ENCODE measurements at regions not wholly inside any gene's neighbourhood (a gene's known extent, or its start where the extent isn't known, plus 50 kb on each side); places are given as distances from the start of the nearest gene placed in this dataset.
"Not testable (repeated sequence)": the region's sequence is repeated elsewhere in the genome, so short reads cannot be mapped to it uniquely, and the experiment has no call there.

DNA sequence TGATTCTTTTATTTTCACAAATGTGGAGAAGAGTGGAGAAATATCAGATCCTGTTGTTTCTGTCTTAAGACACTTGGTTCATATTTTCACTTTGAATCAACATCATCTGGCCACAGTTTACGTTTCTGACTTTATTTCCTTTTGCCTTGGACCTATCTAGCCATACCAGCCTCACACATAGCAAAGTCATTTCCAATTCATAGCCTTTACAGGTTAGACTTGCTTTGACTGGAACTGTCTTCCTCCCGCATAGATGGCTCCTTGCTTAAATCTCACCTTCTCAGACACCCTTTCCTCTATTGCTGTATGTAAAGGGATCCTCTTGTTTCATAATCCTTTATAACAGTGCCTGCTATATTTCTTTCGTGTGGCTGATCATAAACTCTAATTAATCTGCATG, 297.8 kb downstream of the SH3GL2 start:
- Histone ChIP-seq H3K9me2 (replicated peaks; ENCODE audit: insufficient read depth, low read length) (no peaks in the 10 kb centered on the region), H2AFZ (ENCODE audit: low read length) (no peak overlapping the region), H3K36me3 (ENCODE audit: insufficient read depth, low read length) (no peaks in the 10 kb centered on the region), H3K27me3 (ENCODE audit: low read length) (no peaks in the 10 kb centered on the region), H3K9ac (ENCODE audit: low read length) (no peak overlapping the region), H3K79me2 (ENCODE audit: low read length) (no peaks in the 10 kb centered on the region), H3K9me3 (ENCODE audit: low read length) (no peaks in the 10 kb centered on the region), H3K4me2 (ENCODE audit: low read depth, low read length, poor library complexity, severe bottlenecking) (no peak overlapping the region), H3K27ac (ENCODE audit: low read length) (no peak overlapping the region), H4K20me1 (ENCODE audit: insufficient read depth, low read depth, low read length) (no peaks in the 10 kb centered on the region), H3K4me1 (ENCODE audit: low read length) (no peaks in the 10 kb centered on the region), H3K4me3 (ENCODE audit: low read length) (no peak overlapping the region)
- DNase-seq, result no peak

DNA sequence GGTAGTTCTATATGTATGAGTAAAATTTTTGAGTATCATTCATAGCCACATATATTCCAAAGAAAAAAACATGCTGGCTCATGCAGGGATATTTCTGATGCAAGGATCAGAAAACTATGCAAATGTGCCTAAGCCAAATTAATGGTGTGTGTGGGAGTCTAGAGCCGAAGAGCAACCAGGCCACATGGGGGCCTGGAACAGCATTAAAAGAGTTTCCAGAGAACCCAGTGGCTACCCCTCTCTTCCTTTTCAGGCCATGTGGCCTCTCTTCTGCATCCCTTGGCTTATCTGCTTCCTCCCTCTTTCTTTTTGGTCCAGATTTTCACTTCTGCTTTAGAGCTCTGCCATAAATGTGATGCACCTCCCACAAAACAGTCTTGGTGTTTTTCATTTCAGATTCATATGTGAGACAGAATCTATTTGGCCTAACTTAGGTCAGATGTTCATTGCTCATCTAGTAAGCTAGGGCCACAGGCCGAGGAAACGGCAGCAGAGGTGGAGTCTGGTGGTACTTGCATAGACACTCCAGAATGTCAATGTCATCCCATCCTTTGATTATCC, 300.0 kb downstream of the SH3GL2 start:
- H3K9me3 ChIP-seq (ENCODE audit: low read length), result no peaks in the 10 kb centered on the region
- no peak for DNase-seq
- no peak overlapping the region for H3K27ac ChIP-seq (ENCODE audit: low read length)

DNA sequence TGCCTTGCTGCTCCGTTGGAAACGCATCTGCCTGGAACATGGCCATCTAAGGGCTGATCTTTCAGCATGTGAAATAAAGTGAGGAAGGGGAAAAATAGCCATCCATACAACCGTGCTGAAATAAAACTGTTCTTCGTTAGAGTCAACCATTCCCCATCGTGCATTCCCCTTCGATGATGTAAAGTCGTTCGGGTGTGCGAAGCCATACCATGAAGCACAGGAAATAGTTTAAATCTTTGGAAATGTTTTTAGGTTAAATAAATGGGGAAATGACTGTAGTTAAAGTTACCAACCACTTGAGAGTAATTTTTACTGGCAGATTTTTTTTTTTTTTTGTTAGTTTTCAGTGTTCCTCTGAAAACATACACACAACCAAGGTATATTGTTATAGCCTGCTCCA, 302.5 kb downstream of the SH3GL2 start:
- H3K4me3 ChIP-seq (ENCODE audit: low read length), result no peak overlapping the region
- H3K27me3 ChIP-seq (ENCODE audit: low read length), result no peaks in the 10 kb centered on the region
- no peaks in the 10 kb centered on the region for H4K20me1 ChIP-seq (ENCODE audit: insufficient read depth, low read depth, low read length)
- H2AFZ ChIP-seq (ENCODE audit: low read length), result no peak overlapping the region
- no peak for DNase-seq
- no peaks in the 10 kb centered on the region for H3K9me3 ChIP-seq (ENCODE audit: low read length)
- no peaks in the 10 kb centered on the region for H3K36me3 ChIP-seq (ENCODE audit: insufficient read depth, low read length)
- no peaks in the 10 kb centered on the region for H3K9me2 ChIP-seq (replicated peaks; ENCODE audit: insufficient read depth, low read length)
- no peaks in the 10 kb centered on the region for H3K79me2 ChIP-seq (ENCODE audit: low read length)
- no peak overlapping the region for H3K4me2 ChIP-seq (ENCODE audit: low read depth, low read length, poor library complexity, severe bottlenecking)
- no peaks in the 10 kb centered on the region for H3K4me1 ChIP-seq (ENCODE audit: low read length)
- H3K9ac ChIP-seq (ENCODE audit: low read length), result no peak overlapping the region
- H3K27ac ChIP-seq (ENCODE audit: low read length), result no peak overlapping the region

More for the DNA sequence above, 300.0 kb downstream of the SH3GL2 start:
- Histone ChIP-seq H3K4me2 (ENCODE audit: low read depth, low read length, poor library complexity, severe bottlenecking) (no peak overlapping the region), H2AFZ (ENCODE audit: low read length) (no peak overlapping the region), H3K4me3 (ENCODE audit: low read length) (no peak overlapping the region), H4K20me1 (ENCODE audit: insufficient read depth, low read depth, low read length) (no peaks in the 10 kb centered on the region), H3K27me3 (ENCODE audit: low read length) (no peaks in the 10 kb centered on the region), H3K9me2 (replicated peaks; ENCODE audit: insufficient read depth, low read length) (no peaks in the 10 kb centered on the region), H3K9ac (ENCODE audit: low read length) (no peak overlapping the region), H3K79me2 (ENCODE audit: low read length) (no peaks in the 10 kb centered on the region), H3K36me3 (ENCODE audit: insufficient read depth, low read length) (no peaks in the 10 kb centered on the region), H3K4me1 (ENCODE audit: low read length) (no peaks in the 10 kb centered on the region)

DNA sequence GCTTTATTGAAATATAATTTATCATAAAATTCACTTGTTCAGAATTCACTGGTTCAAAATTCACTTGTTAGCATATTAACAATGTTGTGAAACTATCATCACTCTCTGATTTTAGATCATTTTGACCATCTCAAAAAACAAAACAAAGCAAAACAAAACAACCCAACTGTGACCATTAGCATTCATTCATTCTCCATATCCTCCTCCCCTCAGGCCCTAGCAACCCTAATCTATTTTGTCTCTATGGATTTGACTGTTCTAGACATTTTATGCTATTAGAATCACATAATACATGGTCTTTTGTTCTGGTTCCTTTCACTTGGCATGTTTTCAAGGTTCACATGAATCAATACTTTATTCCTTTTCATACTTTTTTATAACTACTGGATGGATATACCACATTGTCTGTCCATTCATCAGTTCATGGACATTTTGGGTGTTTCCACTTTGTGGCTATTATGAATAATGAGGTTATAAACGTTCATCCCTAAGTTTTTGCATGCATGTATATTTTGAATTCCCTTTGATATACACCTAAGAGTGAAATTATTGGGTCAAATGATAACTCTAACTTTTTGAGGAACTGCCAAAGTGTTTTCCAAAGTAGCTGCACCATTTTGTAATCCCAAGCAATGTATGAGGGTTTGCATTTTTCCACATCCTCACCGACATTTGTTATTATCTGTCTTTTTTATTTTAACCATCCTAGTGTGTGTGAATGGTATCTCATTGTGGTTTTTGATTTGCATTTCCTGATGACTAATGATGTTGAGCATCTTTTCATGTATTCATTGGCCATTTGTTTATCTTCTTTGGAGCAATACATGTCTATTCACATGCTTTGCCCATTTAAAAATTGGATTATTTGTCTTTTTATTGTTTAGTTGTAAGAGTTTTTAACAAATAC, 304.1 kb downstream of the SH3GL2 start:
- Histone ChIP-seq H3K9me3 (ENCODE audit: low read length) (no peaks in the 10 kb centered on the region), H4K20me1 (ENCODE audit: insufficient read depth, low read depth, low read length) (no peaks in the 10 kb centered on the region), H3K79me2 (ENCODE audit: low read length) (no peaks in the 10 kb centered on the region), H3K9me2 (replicated peaks; ENCODE audit: insufficient read depth, low read length) (no peaks in the 10 kb centered on the region), H3K4me2 (ENCODE audit: low read depth, low read length, poor library complexity, severe bottlenecking) (no peak overlapping the region), H3K9ac (ENCODE audit: low read length) (no peak overlapping the region), H3K27me3 (ENCODE audit: low read length) (no peaks in the 10 kb centered on the region), H3K4me3 (ENCODE audit: low read length) (no peak overlapping the region), H3K36me3 (ENCODE audit: insufficient read depth, low read length) (no peaks in the 10 kb centered on the region), H2AFZ (ENCODE audit: low read length) (no peak overlapping the region), H3K4me1 (ENCODE audit: low read length) (no peaks in the 10 kb centered on the region), H3K27ac (ENCODE audit: low read length) (no peak overlapping the region)
- DNase-seq, result no peak

DNA sequence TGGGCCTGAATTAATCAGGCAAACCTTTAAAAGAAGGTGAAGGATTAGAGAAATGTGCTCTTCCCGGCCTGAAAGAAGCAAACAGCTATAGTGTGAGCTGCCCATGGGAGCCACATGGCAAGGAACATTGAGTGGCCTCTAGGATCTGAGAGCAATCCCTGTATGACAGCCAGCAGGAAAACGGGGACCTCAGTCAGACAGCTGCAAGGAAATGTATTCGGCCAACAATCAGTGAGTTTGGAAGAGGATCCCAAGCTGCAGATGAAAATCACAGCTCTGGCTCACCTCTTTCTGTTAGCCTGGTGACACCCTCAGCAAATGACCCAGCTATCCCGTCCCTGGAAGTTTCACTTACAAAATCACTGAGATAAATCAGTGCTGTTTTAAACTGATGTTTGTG, 309.2 kb downstream of the SH3GL2 start:
- Histone ChIP-seq H3K4me2 (ENCODE audit: low read depth, low read length, poor library complexity, severe bottlenecking) (no peak overlapping the region), H3K27me3 (ENCODE audit: low read length) (no peaks in the 10 kb centered on the region), H3K9me3 (ENCODE audit: low read length) (no peaks in the 10 kb centered on the region), H3K9ac (ENCODE audit: low read length) (no peak overlapping the region), H3K4me3 (ENCODE audit: low read length) (no peak overlapping the region), H4K20me1 (ENCODE audit: insufficient read depth, low read depth, low read length) (no peaks in the 10 kb centered on the region), H3K9me2 (replicated peaks; ENCODE audit: insufficient read depth, low read length) (no peaks in the 10 kb centered on the region), H2AFZ (ENCODE audit: low read length) (no peak overlapping the region), H3K36me3 (ENCODE audit: insufficient read depth, low read length) (no peaks in the 10 kb centered on the region), H3K79me2 (ENCODE audit: low read length) (no peaks in the 10 kb centered on the region), H3K27ac (ENCODE audit: low read length) (no peak overlapping the region), H3K4me1 (ENCODE audit: low read length) (no peaks in the 10 kb centered on the region)
- no peak for DNase-seq

DNA sequence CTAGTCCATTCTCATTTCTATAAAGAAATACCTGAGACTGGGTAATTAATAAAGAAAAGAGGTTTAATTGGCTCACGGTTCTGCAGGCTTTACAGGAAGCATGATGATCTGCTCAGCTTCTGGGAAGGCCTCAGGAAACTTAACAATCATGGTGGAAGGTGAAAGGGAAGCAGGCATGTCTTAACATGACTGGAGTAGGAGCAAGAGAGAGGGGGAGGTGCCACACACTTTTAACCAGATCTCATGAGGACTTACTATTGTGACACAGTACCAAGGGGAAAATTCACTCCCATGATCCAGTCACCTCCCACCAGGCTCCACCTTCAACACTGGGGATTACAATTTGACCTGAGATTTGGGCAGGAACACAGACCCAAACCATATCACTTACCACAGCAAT, 310.1 kb downstream of the SH3GL2 start:
- not testable (repeated sequence) for H3K27me3 ChIP-seq (ENCODE audit: low read length); H3K4me3 ChIP-seq (ENCODE audit: low read length); H2AFZ ChIP-seq (ENCODE audit: low read length); H3K9me3 ChIP-seq (ENCODE audit: low read length); H3K27ac ChIP-seq (ENCODE audit: low read length); H3K79me2 ChIP-seq (ENCODE audit: low read length); H4K20me1 ChIP-seq (ENCODE audit: insufficient read depth, low read depth, low read length); DNase-seq; H3K4me1 ChIP-seq (ENCODE audit: low read length); H3K9me2 ChIP-seq (replicated peaks; ENCODE audit: insufficient read depth, low read length); H3K4me2 ChIP-seq (ENCODE audit: low read depth, low read length, poor library complexity, severe bottlenecking); H3K9ac ChIP-seq (ENCODE audit: low read length); H3K36me3 ChIP-seq (ENCODE audit: insufficient read depth, low read length)

DNA sequence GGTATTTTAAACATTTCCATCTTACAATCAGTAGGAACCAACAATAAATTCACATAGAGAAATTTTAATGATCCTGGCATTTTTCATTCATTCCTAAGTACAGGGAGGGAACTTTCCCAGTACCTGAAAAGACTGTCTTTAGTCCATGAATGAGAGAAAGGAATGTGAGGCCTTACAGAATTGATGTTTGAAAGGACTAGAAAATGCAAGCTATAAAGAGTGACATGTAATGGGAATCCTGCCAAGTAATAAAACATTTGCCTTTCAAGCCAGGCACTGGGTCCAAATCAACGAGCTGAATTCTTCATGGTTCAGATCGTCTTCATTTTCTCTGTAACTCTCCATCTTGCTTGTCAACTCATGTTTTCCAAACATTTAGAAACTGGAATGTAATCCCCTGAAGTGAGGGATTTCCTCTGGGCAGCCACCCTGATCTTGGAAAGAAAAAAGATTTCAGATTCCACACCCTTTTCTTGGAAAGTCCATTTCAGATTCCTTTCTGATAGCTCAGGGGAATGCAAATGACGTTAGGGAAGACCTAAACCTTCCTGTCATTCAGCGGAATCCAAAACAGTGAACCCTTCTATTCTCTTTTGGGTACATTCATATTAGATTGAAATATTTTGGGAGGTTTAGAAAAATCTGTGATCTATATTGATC, 315.8 kb downstream of the SH3GL2 start:
- Histone ChIP-seq H3K9me2 (replicated peaks; ENCODE audit: insufficient read depth, low read length) (no peaks in the 10 kb centered on the region), H3K36me3 (ENCODE audit: insufficient read depth, low read length) (no peaks in the 10 kb centered on the region), H3K4me2 (ENCODE audit: low read depth, low read length, poor library complexity, severe bottlenecking) (no peak overlapping the region), H3K9me3 (ENCODE audit: low read length) (no peaks in the 10 kb centered on the region), H4K20me1 (ENCODE audit: insufficient read depth, low read depth, low read length) (no peaks in the 10 kb centered on the region), H3K9ac (ENCODE audit: low read length) (no peak overlapping the region), H3K27ac (ENCODE audit: low read length) (no peak overlapping the region), H3K79me2 (ENCODE audit: low read length) (no peaks in the 10 kb centered on the region), H2AFZ (ENCODE audit: low read length) (no peak overlapping the region), H3K27me3 (ENCODE audit: low read length) (no peaks in the 10 kb centered on the region), H3K4me3 (ENCODE audit: low read length) (no peak overlapping the region), H3K4me1 (ENCODE audit: low read length) (no peaks in the 10 kb centered on the region)
- no peak for DNase-seq

DNA sequence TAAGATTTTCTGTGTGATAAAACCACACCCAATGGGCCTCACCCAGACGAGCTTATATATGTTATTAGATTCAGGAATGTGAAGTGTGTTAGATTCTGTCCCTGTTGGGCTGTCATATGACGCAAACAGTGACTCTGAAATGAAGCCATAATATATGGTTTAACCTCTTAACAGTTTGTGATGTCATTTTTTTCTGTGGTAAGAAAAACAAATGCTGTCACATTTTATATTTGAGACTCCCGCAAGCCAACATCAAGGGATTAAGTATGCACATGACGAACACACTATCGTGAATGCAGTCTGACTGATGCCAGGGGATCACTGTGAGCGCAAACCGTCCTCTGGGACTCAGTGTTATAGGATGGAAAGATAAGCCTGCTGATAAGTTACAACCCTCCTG, 321.7 kb downstream of the SH3GL2 start:
- no peaks in the 10 kb centered on the region for H3K4me1 ChIP-seq (ENCODE audit: low read length)
- no peaks in the 10 kb centered on the region for H4K20me1 ChIP-seq (ENCODE audit: insufficient read depth, low read depth, low read length)
- H3K4me3 ChIP-seq (ENCODE audit: low read length), result no peak overlapping the region
- no peak for DNase-seq
- H3K27ac ChIP-seq (ENCODE audit: low read length), result no peak overlapping the region
- no peaks in the 10 kb centered on the region for H3K79me2 ChIP-seq (ENCODE audit: low read length)
- no peaks in the 10 kb centered on the region for H3K36me3 ChIP-seq (ENCODE audit: insufficient read depth, low read length)
- H2AFZ ChIP-seq (ENCODE audit: low read length), result no peak overlapping the region
- H3K27me3 ChIP-seq (ENCODE audit: low read length), result no peaks in the 10 kb centered on the region
- H3K9me2 ChIP-seq (replicated peaks; ENCODE audit: insufficient read depth, low read length), result no peaks in the 10 kb centered on the region; the same call in 1 of the 2 replicates
- no peaks in the 10 kb centered on the region for H3K9me3 ChIP-seq (ENCODE audit: low read length)
- H3K9ac ChIP-seq (ENCODE audit: low read length), result no peak overlapping the region
- no peak overlapping the region for H3K4me2 ChIP-seq (ENCODE audit: low read depth, low read length, poor library complexity, severe bottlenecking)
